CD14-positive monocyte (primary cell): ENCODE measurements at regions not wholly inside any gene's neighbourhood (a gene's known extent, or its start where the extent isn't known, plus 50 kb on each side); places are given as distances from the start of the nearest gene placed in this dataset.

Experiments used
- DNase-seq, 3 donors: peaks; one replicate each; pipeline ENCODE4 v3.0.0-alpha.2; 2011 to 2022
- H2AFZ ChIP-seq: 2 replicates; pipeline ENCODE4 v1.6.0; 2012; ENCODE audit warnings: mild to moderate bottlenecking, low read depth, low read length, inconsistent platforms; ENCODE audit not compliant: insufficient read depth, poor library complexity, severe bottlenecking
- H3K27ac ChIP-seq, 2 donors: 1 replicate in 1 of 2; 2 replicates in 1 of 2; pipeline ENCODE4 v1.5.1; 2012 to 2013; ENCODE audit warnings: low read length in 2 of 2, control low read depth in 1 of 2, inconsistent platforms in 1 of 2, low read depth in 1 of 2, mild to moderate bottlenecking in 1 of 2
- H3K27me3 ChIP-seq, 2 donors: one replicate each; pipeline versions ENCODE4 v1.6.0 to v1.6.1; 2011 to 2013; ENCODE audit warnings: low read length in 2 of 2; ENCODE audit not compliant: control insufficient read depth in 2 of 2, insufficient read depth in 2 of 2
- H3K36me3 ChIP-seq, 2 donors: replicated peaks in 1 of 2; 1 replicate in 1 of 2; 2 replicates in 1 of 2; pipeline versions ENCODE4 v1.5.1 to v1.6.1; 2012 to 2013; ENCODE audit warnings: low read length in 2 of 2, control low read depth in 1 of 2, inconsistent platforms in 1 of 2, mild to moderate bottlenecking in 1 of 2; ENCODE audit not compliant: insufficient read depth in 2 of 2, control insufficient read depth in 1 of 2
- H3K4me1 ChIP-seq, 2 donors: 1 replicate in 1 of 2; 2 replicates in 1 of 2; pipeline versions ENCODE4 v1.5.1 to v1.6.1; 2012 to 2013; ENCODE audit warnings: low read length in 2 of 2, control low read depth in 1 of 2, inconsistent platforms in 1 of 2, mild to moderate bottlenecking in 1 of 2, moderate library complexity in 1 of 2; ENCODE audit not compliant: insufficient read depth in 2 of 2, control insufficient read depth in 1 of 2
- H3K4me2 ChIP-seq: replicated peaks from 2 replicates; pipeline ENCODE3; 2012; ENCODE audit warnings: low read length, moderate library complexity, mild to moderate bottlenecking; ENCODE audit not compliant: poor library complexity, severe bottlenecking; ENCODE audit errors: extremely low read depth
- H3K4me3 ChIP-seq, 3 experiments: fragments of 200-600 bp in 1 of 3; sonication (generic) in 1 of 3; replicated peaks in 1 of 3; 1 replicate in 2 of 3; 2 replicates in 1 of 3; pipeline ENCODE4 v1.5.1; 2011 to 2013; ENCODE audit warnings: low read length in 3 of 3, mild to moderate bottlenecking in 3 of 3, control low read depth in 2 of 3, low read depth in 2 of 3, inconsistent platforms in 1 of 3, moderate library complexity in 1 of 3
- H3K79me2 ChIP-seq: 2 replicates; pipeline ENCODE4 v1.6.0; 2012; ENCODE audit warnings: mild to moderate bottlenecking, control low read depth, inconsistent platforms, low read length, moderate library complexity; ENCODE audit not compliant: insufficient read depth
- H3K9ac ChIP-seq: 2 replicates; pipeline ENCODE4 v1.6.0; 2017; ENCODE audit warnings: low read length, mild to moderate bottlenecking; ENCODE audit not compliant: insufficient read depth, poor library complexity, severe bottlenecking
- H3K9me3 ChIP-seq, 2 donors: replicated peaks in 1 of 2; 1 replicate in 1 of 2; 2 replicates in 1 of 2; pipeline versions ENCODE4 v1.5.1 to v1.6.1; 2012 to 2013; ENCODE audit warnings: low read length in 2 of 2, control low read depth in 1 of 2; ENCODE audit not compliant: control insufficient read depth in 1 of 2, insufficient read depth in 1 of 2
- H4K20me1 ChIP-seq: 2 replicates; pipeline ENCODE4 v1.6.0; 2012; ENCODE audit warnings: mild to moderate bottlenecking, low read length, control low read depth, moderate library complexity; ENCODE audit not compliant: insufficient read depth
- H3K27ac Mint-ChIP-seq, 7 donors: one replicate each; pipeline ENCODE4 v1.8.0; 2020; ENCODE audit warnings: mild to moderate bottlenecking in 7 of 7, mixed read lengths in 7 of 7, moderate library complexity in 6 of 7, inconsistent platforms in 2 of 7
- H3K27me3 Mint-ChIP-seq, 3 donors: one replicate each; pipeline ENCODE4 v1.8.0; 2021 to 2022; ENCODE audit warnings: low read depth in 3 of 3, mild to moderate bottlenecking in 3 of 3, mixed read lengths in 3 of 3, moderate library complexity in 3 of 3, inconsistent platforms in 1 of 3
- H3K36me3 Mint-ChIP-seq, 2 donors: one replicate each; pipeline ENCODE4 v1.8.0; 2020; ENCODE audit warnings: mixed read lengths in 2 of 2, inconsistent platforms in 1 of 2, mild to moderate bottlenecking in 1 of 2
- H3K4me1 Mint-ChIP-seq: one replicate; pipeline ENCODE4 v1.8.0; 2020; ENCODE audit warnings: mild to moderate bottlenecking, mixed read lengths
- H3K4me3 Mint-ChIP-seq, 2 donors: one replicate each; pipeline ENCODE4 v1.8.0; 2020; ENCODE audit warnings: mild to moderate bottlenecking in 2 of 2, mixed read lengths in 2 of 2, moderate library complexity in 1 of 2
- H3K9me3 Mint-ChIP-seq, 7 donors: one replicate each; pipeline ENCODE4 v1.8.0; 2020 to 2022; ENCODE audit warnings: mixed read lengths in 7 of 7, mild to moderate bottlenecking in 6 of 7, moderate library complexity in 6 of 7, inconsistent platforms in 2 of 7
- CTCF ChIP-seq: fragments of 200-600 bp; IDR thresholded peaks from one replicate; pipeline ENCODE4 v1.8.0; 2022; ENCODE audit warnings: antibody characterized with exemption, mild to moderate bottlenecking
- WGBS: methylation state at CpG from one replicate; pipeline ENCODE4 v1.1.5; 2013; ENCODE audit warnings: missing lambda C conversion rate; ENCODE audit not compliant: insufficient coverage; 5-methylcytosine and 5-hydroxymethylcytosine counted together
- intact Hi-C, 2 donors: fragments of 100-400 bp; cut with micrococcal nuclease; formaldehyde crosslinking; loops; one replicate each; pipeline versions ENCODE4 v1.15.0 to v1.15.1; 2023

GRCh38 chr6:98716341-98716740 is 118.0 kb upstream of the POU3F2 start:
- intact Hi-C loops: no loop called here
- DNase-seq: no peak
- no peak overlapping the region for H2AFZ ChIP-seq

GRCh38 chr6:98717322-98717877 is 117.0 kb upstream of the POU3F2 start:
- 28% methylated on average over 4 of the region's 6 CpGs for WGBS

More at GRCh38 chr6:98716341-98716740, 118.0 kb upstream of the POU3F2 start:
- H3K27ac Mint-ChIP-seq: no peak overlapping the region
- Histone ChIP-seq H3K36me3 (no peaks in the 10 kb centered on the region), H4K20me1 (no peaks in the 10 kb centered on the region), H3K9ac (no peak overlapping the region), H3K79me2 (no peaks in the 10 kb centered on the region), H3K4me2 (no peak overlapping the region), H3K4me3 (no peak overlapping the region), H3K27me3 (no peaks in the 10 kb centered on the region), H3K4me1 (no peaks in the 10 kb centered on the region), H3K9me3 (no peaks in the 10 kb centered on the region), H3K27ac (no peak overlapping the region)
- H3K36me3 Mint-ChIP-seq: no peaks in the 10 kb centered on the region
- H3K27me3 Mint-ChIP-seq: peaks cover 3 to 9% (median 6%) of the 10 kb centered on the region in 3 donors
- no peaks in the 10 kb centered on the region for H3K4me1 Mint-ChIP-seq
- no peak overlapping the region for H3K4me3 Mint-ChIP-seq
- WGBS: 8% methylated on average over 7 of the region's 8 CpGs
- H3K9me3 Mint-ChIP-seq: peaks cover 0 to 2% (median 0%) of the 10 kb centered on the region in 7 donors
- no peak for TF ChIP-seq CTCF

More at GRCh38 chr6:98717322-98717877, 117.0 kb upstream of the POU3F2 start:
- no peak for DNase-seq
- H3K4me1 Mint-ChIP-seq: no peaks in the 10 kb centered on the region
- Histone ChIP-seq H3K4me3 (no peak overlapping the region), H2AFZ (no peak overlapping the region), H3K9ac (no peak overlapping the region), H4K20me1 (no peaks in the 10 kb centered on the region), H3K9me3 (no peaks in the 10 kb centered on the region), H3K27ac (no peak overlapping the region), H3K79me2 (no peaks in the 10 kb centered on the region), H3K36me3 (no peaks in the 10 kb centered on the region), H3K27me3 (no peaks in the 10 kb centered on the region), H3K4me2 (no peak overlapping the region), H3K4me1 (no peaks in the 10 kb centered on the region)
- no peaks in the 10 kb centered on the region for H3K36me3 Mint-ChIP-seq
- H3K27ac Mint-ChIP-seq: no peak overlapping the region
- intact Hi-C loops: no loop called here
- H3K4me3 Mint-ChIP-seq: no peak overlapping the region
- no peak for TF ChIP-seq CTCF
- H3K9me3 Mint-ChIP-seq: peaks cover 0 to 2% (median 0%) of the 10 kb centered on the region in 7 donors
- peaks cover 3 to 9% (median 6%) of the 10 kb centered on the region in 3 donors for H3K27me3 Mint-ChIP-seq
